ENCODE measurements at regions not wholly inside any gene's neighbourhood (a gene's known extent, or its start where the extent isn't known, plus 50 kb on each side); places are given as distances from the start of the nearest gene placed in this dataset.

DNA sequence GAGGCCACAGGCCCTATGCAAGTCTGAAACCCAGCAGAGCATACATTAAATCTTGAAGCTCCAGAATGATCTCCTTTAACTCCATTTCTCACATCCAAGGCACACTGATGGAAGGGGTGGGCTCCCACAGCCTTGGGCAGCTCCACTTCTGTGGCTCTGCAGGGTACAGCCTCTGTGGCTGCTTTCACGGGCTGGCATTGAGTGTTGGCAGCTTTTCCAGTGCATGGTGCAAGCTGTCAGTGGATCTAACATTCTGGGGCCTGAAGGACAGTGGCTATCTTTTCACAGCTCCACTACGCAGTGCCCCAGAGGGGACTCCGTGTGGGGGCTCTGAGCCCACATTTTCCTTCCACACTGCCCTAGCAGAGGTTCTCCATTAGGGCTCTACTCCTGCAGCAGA, 265.7 kb upstream of the MAGI2 start:
- H3K27ac ChIP-seq (ENCODE audit: low read depth, low read length) = no peak overlapping the region
- no peaks in the 10 kb centered on the region for H3K9me3 ChIP-seq (ENCODE audit: control insufficient read depth in 5 of 5, low read length in 5 of 5)
- peaks cover 0 to 12% (median 3%) of the 10 kb centered on the region in 5 donors for H3K4me1 ChIP-seq (ENCODE audit: control insufficient read depth in 5 of 5, insufficient read depth in 5 of 5, low read length in 5 of 5)
- H3K4me3 ChIP-seq (ENCODE audit: low read depth in 1 of 5, low read length in 5 of 5) = no peak overlapping the region
- no peaks in the 10 kb centered on the region for H3K36me3 ChIP-seq (ENCODE audit: control insufficient read depth in 5 of 5, insufficient read depth in 5 of 5, low read length in 5 of 5)
- H3K9ac ChIP-seq (ENCODE audit: low read length in 5 of 5) = no peak overlapping the region
- H3K27me3 ChIP-seq (ENCODE audit: control insufficient read depth in 5 of 5, insufficient read depth in 4 of 5, low read length in 5 of 5) = no peaks in the 10 kb centered on the region

DNA sequence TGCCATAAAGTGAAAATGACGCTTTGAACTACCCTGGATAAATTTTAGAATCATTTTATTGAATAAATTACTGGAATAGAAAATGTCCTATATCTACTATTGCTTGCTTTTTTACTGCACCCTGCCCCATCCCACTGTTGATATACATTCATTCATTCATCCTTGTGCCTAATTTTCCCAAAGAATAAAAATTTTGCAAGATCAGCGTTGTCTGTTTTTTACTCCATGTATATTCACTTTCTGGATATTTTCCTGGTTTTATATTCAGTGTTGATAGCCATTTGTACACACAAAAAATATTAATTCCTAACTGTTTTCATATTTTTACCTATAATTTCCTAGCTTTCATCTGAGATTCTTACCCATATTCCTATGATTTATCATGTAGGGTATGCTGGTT, 262.9 kb upstream of the MAGI2 start:
- Histone ChIP-seq H3K27me3 (ENCODE audit: control insufficient read depth in 5 of 5, insufficient read depth in 4 of 5, low read length in 5 of 5) (no peaks in the 10 kb centered on the region), H3K4me1 (ENCODE audit: control insufficient read depth in 5 of 5, insufficient read depth in 5 of 5, low read length in 5 of 5) (peaks cover 0 to 12% (median 3%) of the 10 kb centered on the region in 5 donors), H3K9me3 (ENCODE audit: control insufficient read depth in 5 of 5, low read length in 5 of 5) (no peaks in the 10 kb centered on the region), H3K36me3 (ENCODE audit: control insufficient read depth in 5 of 5, insufficient read depth in 5 of 5, low read length in 5 of 5) (no peaks in the 10 kb centered on the region), H3K9ac (ENCODE audit: low read length in 5 of 5) (no peak overlapping the region), H3K4me3 (ENCODE audit: low read depth in 1 of 5, low read length in 5 of 5) (no peak overlapping the region), H3K27ac (ENCODE audit: low read depth, low read length) (no peak overlapping the region)

DNA sequence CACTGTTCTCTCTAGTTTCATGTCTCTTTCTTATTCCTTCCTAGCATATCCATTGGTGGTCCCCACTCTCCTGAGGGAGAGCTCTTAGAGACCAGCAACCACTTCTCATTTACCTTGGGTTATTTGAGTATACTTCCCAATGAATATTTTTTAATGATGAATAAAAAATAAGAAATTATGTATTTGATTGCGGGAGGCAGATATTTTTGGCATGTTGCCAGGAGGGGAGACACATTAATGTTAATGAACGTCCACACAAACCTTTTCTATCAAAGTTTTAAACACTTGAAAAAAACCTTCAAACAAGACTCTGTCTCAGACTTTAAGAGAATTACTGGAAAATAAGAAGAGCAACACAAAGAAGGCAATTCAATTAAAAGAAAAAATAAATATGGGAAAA, 260.6 kb upstream of the MAGI2 start:
- no peak overlapping the region for H3K27ac ChIP-seq (ENCODE audit: low read depth, low read length)
- peaks cover 0 to 5% (median under 1%) of the 10 kb centered on the region in 5 donors for H3K4me1 ChIP-seq (ENCODE audit: control insufficient read depth in 5 of 5, insufficient read depth in 5 of 5, low read length in 5 of 5)
- no peaks in the 10 kb centered on the region for H3K27me3 ChIP-seq (ENCODE audit: control insufficient read depth in 5 of 5, insufficient read depth in 4 of 5, low read length in 5 of 5)
- no peak overlapping the region for H3K9ac ChIP-seq (ENCODE audit: low read length in 5 of 5)
- H3K4me3 ChIP-seq (ENCODE audit: low read depth in 1 of 5, low read length in 5 of 5) = no peak overlapping the region
- no peaks in the 10 kb centered on the region for H3K9me3 ChIP-seq (ENCODE audit: control insufficient read depth in 5 of 5, low read length in 5 of 5)
- H3K36me3 ChIP-seq (ENCODE audit: control insufficient read depth in 5 of 5, insufficient read depth in 5 of 5, low read length in 5 of 5) = no peaks in the 10 kb centered on the region

DNA sequence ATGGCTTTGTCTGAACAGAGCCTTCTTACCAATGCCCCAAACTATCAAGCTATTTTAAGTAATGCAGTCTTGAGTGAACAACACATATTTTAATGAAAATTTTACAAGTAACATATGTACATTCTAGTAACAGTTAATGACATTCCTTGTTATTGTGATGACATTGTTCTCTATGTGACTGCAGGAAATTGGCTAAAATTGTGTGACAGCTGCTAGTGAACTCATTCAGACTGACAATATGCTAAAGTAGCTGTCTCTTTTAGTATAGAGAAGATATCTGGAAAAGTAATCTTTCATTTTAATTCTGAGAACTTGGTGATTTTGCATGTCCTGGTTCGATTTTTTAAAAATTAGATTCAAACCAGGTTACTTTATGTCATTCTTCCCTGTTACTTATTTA, 259.8 kb upstream of the MAGI2 start:
- H3K27ac ChIP-seq (ENCODE audit: low read depth, low read length) = no peak overlapping the region
- H3K4me3 ChIP-seq (ENCODE audit: low read depth in 1 of 5, low read length in 5 of 5) = no peak overlapping the region
- H3K36me3 ChIP-seq (ENCODE audit: control insufficient read depth in 5 of 5, insufficient read depth in 5 of 5, low read length in 5 of 5) = no peaks in the 10 kb centered on the region
- H3K4me1 ChIP-seq (ENCODE audit: control insufficient read depth in 5 of 5, insufficient read depth in 5 of 5, low read length in 5 of 5) = peaks cover 0 to 4% (median 0%) of the 10 kb centered on the region in 5 donors
- no peaks in the 10 kb centered on the region for H3K27me3 ChIP-seq (ENCODE audit: control insufficient read depth in 5 of 5, insufficient read depth in 4 of 5, low read length in 5 of 5)
- H3K9ac ChIP-seq (ENCODE audit: low read length in 5 of 5) = no peak overlapping the region
- no peaks in the 10 kb centered on the region for H3K9me3 ChIP-seq (ENCODE audit: control insufficient read depth in 5 of 5, low read length in 5 of 5)

DNA sequence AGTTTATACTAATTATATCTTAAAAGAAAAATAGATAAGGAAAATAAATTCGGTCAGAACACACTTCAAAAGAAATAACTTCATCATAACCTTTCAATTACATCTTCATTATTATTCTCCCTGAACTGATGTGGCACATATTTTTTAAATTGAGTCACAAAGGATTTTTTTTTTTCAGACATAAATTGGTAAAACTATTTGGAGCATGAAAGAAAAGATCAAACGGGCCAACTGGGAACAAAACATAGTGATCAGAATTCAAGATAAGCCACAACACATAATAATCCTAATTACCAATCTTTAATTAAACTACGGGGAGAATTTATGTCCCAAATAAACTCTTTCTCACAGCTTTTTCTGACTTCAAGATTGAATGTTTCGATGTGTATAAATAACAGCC, 258.2 kb upstream of the MAGI2 start:
- Histone ChIP-seq H3K27me3 (ENCODE audit: control insufficient read depth in 5 of 5, insufficient read depth in 4 of 5, low read length in 5 of 5) (no peaks in the 10 kb centered on the region), H3K36me3 (ENCODE audit: control insufficient read depth in 5 of 5, insufficient read depth in 5 of 5, low read length in 5 of 5) (no peaks in the 10 kb centered on the region), H3K4me3 (ENCODE audit: low read depth in 1 of 5, low read length in 5 of 5) (no peak overlapping the region), H3K27ac (ENCODE audit: low read depth, low read length) (no peak overlapping the region), H3K4me1 (ENCODE audit: control insufficient read depth in 5 of 5, insufficient read depth in 5 of 5, low read length in 5 of 5) (peaks cover 0 to 4% (median 0%) of the 10 kb centered on the region in 5 donors), H3K9ac (ENCODE audit: low read length in 5 of 5) (no peak overlapping the region), H3K9me3 (ENCODE audit: control insufficient read depth in 5 of 5, low read length in 5 of 5) (no peaks in the 10 kb centered on the region)

DNA sequence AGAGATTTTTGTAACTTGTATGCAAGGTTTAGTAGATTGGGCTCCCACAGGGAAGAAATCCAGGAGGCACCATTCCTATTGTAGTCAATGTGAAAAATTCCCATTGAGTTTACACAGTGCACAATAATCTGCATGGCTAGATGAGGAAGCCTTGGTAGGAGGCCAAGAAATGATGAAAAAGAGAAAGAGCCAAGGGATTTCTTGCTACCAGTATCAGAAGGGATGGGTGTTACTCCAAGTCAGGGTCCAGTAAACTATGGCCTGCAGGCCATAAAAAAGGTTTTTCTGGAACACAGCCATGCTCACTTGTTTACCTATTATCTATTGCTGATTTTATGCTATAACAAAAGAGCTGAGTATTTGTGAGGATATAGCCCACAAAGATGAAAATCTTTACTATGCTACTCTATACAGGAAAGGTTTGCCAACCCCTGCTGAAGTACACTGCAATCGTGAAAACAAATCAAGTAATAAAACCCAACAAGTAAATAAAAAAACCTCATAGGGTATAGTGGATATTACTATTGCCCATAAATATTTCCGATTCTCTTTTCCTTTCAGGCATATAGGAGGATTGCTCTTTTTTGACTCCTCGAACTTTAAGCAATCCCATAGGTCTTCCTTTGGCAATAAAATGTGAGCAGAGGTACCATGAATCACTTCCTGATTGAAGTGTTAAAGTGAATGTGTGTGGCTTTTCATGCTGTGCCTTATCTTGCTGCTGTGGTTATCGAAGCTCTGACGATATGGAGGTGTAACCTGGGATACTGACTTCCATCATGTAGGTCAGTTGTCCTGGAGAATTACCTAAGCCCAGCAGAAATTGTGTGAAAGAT, 256.3 kb upstream of the MAGI2 start:
- Histone ChIP-seq H3K36me3 (ENCODE audit: control insufficient read depth in 5 of 5, insufficient read depth in 5 of 5, low read length in 5 of 5) (no peaks in the 10 kb centered on the region), H3K27ac (ENCODE audit: low read depth, low read length) (no peak overlapping the region), H3K27me3 (ENCODE audit: control insufficient read depth in 5 of 5, insufficient read depth in 4 of 5, low read length in 5 of 5) (no peaks in the 10 kb centered on the region), H3K9me3 (ENCODE audit: control insufficient read depth in 5 of 5, low read length in 5 of 5) (no peaks in the 10 kb centered on the region), H3K9ac (ENCODE audit: low read length in 5 of 5) (no peak overlapping the region), H3K4me3 (ENCODE audit: low read depth in 1 of 5, low read length in 5 of 5) (no peak overlapping the region), H3K4me1 (ENCODE audit: control insufficient read depth in 5 of 5, insufficient read depth in 5 of 5, low read length in 5 of 5) (peaks cover 0 to 4% (median 0%) of the 10 kb centered on the region in 5 donors)

DNA sequence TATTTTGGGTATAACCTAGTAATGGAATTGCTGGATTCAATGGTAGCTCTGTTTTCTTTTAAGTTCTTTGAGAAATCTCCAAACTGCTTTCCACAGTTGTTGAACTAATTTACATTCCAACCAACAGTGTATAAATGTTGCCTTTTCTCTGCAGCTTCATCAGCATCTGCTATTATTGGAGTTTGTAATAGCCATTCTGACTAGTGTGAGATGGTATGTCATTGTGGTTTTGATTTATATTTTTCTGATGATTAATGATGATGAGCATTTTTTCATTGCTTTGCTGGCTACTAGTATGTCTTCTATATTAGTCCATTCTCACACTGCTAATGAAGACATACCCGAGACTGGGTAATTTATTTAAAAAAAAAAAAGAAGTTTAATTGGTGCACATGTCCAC, 248.6 kb upstream of the MAGI2 start:
- no peaks in the 10 kb centered on the region for H3K4me1 ChIP-seq (ENCODE audit: control insufficient read depth in 5 of 5, insufficient read depth in 5 of 5, low read length in 5 of 5)
- no peak overlapping the region for H3K27ac ChIP-seq (ENCODE audit: low read depth, low read length)
- H3K9ac ChIP-seq (ENCODE audit: low read length in 5 of 5) = no peak overlapping the region
- no peaks in the 10 kb centered on the region for H3K27me3 ChIP-seq (ENCODE audit: control insufficient read depth in 5 of 5, insufficient read depth in 4 of 5, low read length in 5 of 5)
- H3K9me3 ChIP-seq (ENCODE audit: control insufficient read depth in 5 of 5, low read length in 5 of 5) = peaks cover 0 to 4% (median 0%) of the 10 kb centered on the region in 5 donors
- no peak overlapping the region for H3K4me3 ChIP-seq (ENCODE audit: low read depth in 1 of 5, low read length in 5 of 5)
- no peaks in the 10 kb centered on the region for H3K36me3 ChIP-seq (ENCODE audit: control insufficient read depth in 5 of 5, insufficient read depth in 5 of 5, low read length in 5 of 5)

DNA sequence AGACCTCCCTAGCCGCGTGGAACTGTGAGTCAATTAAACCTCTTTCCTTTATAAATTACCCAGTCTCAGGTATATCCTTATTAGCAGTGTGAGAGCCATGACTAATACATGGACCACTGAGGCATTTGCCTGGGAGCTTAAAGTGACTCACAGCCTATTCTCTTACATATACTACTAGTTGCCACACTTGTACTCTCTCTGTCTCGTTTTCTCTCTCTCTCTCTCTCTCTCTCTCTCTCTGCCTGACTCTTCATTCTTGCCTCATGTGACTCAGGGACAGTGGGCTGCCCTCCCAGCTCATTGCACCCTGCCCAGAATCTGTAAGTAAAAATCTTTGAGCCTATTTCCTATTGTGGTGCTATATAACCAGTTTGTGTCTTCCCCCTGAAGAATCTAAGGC, 238.5 kb upstream of the MAGI2 start:
- no peak overlapping the region for H3K9ac ChIP-seq (ENCODE audit: low read length in 5 of 5)
- H3K27ac ChIP-seq (ENCODE audit: low read depth, low read length) = no peak overlapping the region

DNA sequence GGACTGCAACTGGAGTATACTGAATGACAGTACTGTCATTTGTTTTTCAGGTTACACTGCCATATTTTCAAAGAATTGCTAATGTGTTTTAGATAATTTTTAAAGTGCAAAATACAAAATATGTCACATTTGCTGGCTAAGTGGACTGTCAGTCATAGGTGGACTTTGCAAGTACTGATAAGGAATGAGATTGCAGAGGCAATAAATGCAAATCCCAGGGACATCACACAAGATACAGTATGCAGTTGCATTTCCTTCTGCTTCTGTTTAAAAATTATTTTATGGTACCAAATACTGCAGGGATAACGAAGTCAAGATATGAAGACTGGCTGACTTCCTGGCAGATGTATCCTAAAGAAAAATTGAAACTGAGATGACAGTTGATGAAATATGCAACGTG, 237.6 kb upstream of the MAGI2 start:
- Histone ChIP-seq H3K9ac (ENCODE audit: low read length in 5 of 5) (no peak overlapping the region), H3K4me1 (ENCODE audit: control insufficient read depth in 5 of 5, insufficient read depth in 5 of 5, low read length in 5 of 5) (no peaks in the 10 kb centered on the region), H3K27me3 (ENCODE audit: control insufficient read depth in 5 of 5, insufficient read depth in 4 of 5, low read length in 5 of 5) (no peaks in the 10 kb centered on the region), H3K27ac (ENCODE audit: low read depth, low read length) (no peak overlapping the region), H3K9me3 (ENCODE audit: control insufficient read depth in 5 of 5, low read length in 5 of 5) (no peaks in the 10 kb centered on the region), H3K4me3 (ENCODE audit: low read depth in 1 of 5, low read length in 5 of 5) (no peak overlapping the region), H3K36me3 (ENCODE audit: control insufficient read depth in 5 of 5, insufficient read depth in 5 of 5, low read length in 5 of 5) (no peaks in the 10 kb centered on the region)

More for the DNA sequence above, 238.5 kb upstream of the MAGI2 start:
- Histone ChIP-seq H3K27me3 (ENCODE audit: control insufficient read depth in 5 of 5, insufficient read depth in 4 of 5, low read length in 5 of 5) (no peaks in the 10 kb centered on the region), H3K4me3 (ENCODE audit: low read depth in 1 of 5, low read length in 5 of 5) (no peak overlapping the region), H3K9me3 (ENCODE audit: control insufficient read depth in 5 of 5, low read length in 5 of 5) (no peaks in the 10 kb centered on the region), H3K4me1 (ENCODE audit: control insufficient read depth in 5 of 5, insufficient read depth in 5 of 5, low read length in 5 of 5) (no peaks in the 10 kb centered on the region), H3K36me3 (ENCODE audit: control insufficient read depth in 5 of 5, insufficient read depth in 5 of 5, low read length in 5 of 5) (no peaks in the 10 kb centered on the region)

DNA sequence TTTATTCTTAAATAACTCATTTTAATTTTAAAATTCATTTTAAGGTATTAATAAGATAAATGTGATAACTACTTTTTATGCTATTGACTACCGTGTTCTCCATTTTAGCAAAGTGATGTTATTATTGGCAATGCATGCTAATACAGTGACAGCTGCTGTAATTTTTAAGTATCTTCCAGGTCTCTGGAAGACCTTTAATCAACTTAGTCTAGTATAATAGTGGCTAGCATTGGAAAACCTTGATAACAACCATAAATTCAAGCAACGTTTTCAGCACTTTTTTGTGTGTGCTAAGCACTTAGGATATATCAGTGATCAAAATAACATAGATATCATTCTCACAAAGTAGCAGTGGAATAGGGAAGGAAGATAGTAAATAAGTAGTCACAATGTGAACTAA, 230.9 kb upstream of the MAGI2 start:
- Histone ChIP-seq H3K36me3 (ENCODE audit: control insufficient read depth in 5 of 5, insufficient read depth in 5 of 5, low read length in 5 of 5) (no peaks in the 10 kb centered on the region), H3K27ac (ENCODE audit: low read depth, low read length) (no peak overlapping the region), H3K4me1 (ENCODE audit: control insufficient read depth in 5 of 5, insufficient read depth in 5 of 5, low read length in 5 of 5) (no peaks in the 10 kb centered on the region)

More for the DNA sequence above, 230.9 kb upstream of the MAGI2 start:
- Histone ChIP-seq H3K9me3 (ENCODE audit: control insufficient read depth in 5 of 5, low read length in 5 of 5) (no peaks in the 10 kb centered on the region), H3K9ac (ENCODE audit: low read length in 5 of 5) (no peak overlapping the region), H3K27me3 (ENCODE audit: control insufficient read depth in 5 of 5, insufficient read depth in 4 of 5, low read length in 5 of 5) (no peaks in the 10 kb centered on the region), H3K4me3 (ENCODE audit: low read depth in 1 of 5, low read length in 5 of 5) (no peak overlapping the region)

All from subcutaneous abdominal adipose tissue (tissue), 5 donors.